LHCN-M2 (cell line): ENCODE measurements at regions not wholly inside any gene's neighbourhood (a gene's known extent, or its start where the extent isn't known, plus 50 kb on each side); places are given as distances from the start of the nearest gene placed in this dataset.
"Not testable (repeated sequence)": the region's sequence is repeated elsewhere in the genome, so short reads cannot be mapped to it uniquely, and the experiment has no call there.

Source experiments
- DNase-seq: peaks from one replicate; pipeline ENCODE4 v3.0.0-alpha.2; 2012; ENCODE audit warnings: low read depth

- DNase-seq: not testable (repeated sequence)
Measured at GRCh38 chr2:87349006-87349405, 327.4 kb upstream of the PLGLB1 start.

- not testable (repeated sequence) for DNase-seq
Measured at GRCh38 chr2:87352178-87352934, 330.7 kb upstream of the PLGLB1 start.

GRCh38 chr2:87353408-87353807, 331.8 kb upstream of the PLGLB1 start:
- not testable (repeated sequence) for DNase-seq

GRCh38 chr2:87354102-87354501, 332.5 kb upstream of the PLGLB1 start:
- DNase-seq: not testable (repeated sequence)

- not testable (repeated sequence) for DNase-seq
Measured at GRCh38 chr2:87360250-87360649, 338.6 kb upstream of the PLGLB1 start.

GRCh38 chr2:87360927-87361326, 339.3 kb upstream of the PLGLB1 start:
- not testable (repeated sequence) for DNase-seq

- DNase-seq: not testable (repeated sequence)
Measured at GRCh38 chr2:87361805-87362204, 340.2 kb upstream of the PLGLB1 start.

- not testable (repeated sequence) for DNase-seq
Measured at GRCh38 chr2:87364379-87364778, 342.7 kb upstream of the PLGLB1 start.

- not testable (repeated sequence) for DNase-seq
Measured at GRCh38 chr2:87365038-87365437, 343.4 kb upstream of the PLGLB1 start.

- DNase-seq: not testable (repeated sequence)
Measured at GRCh38 chr2:87386063-87386560, 361.8 kb upstream of the PLGLB2 start.

GRCh38 chr2:87395784-87396183, 352.1 kb upstream of the PLGLB2 start:
- DNase-seq: not testable (repeated sequence)

- not testable (repeated sequence) for DNase-seq
Measured at GRCh38 chr2:87396551-87397265, 351.2 kb upstream of the PLGLB2 start.

GRCh38 chr2:87397276-87398065, 350.4 kb upstream of the PLGLB2 start:
- not testable (repeated sequence) for DNase-seq

GRCh38 chr2:87398567-87399305, 349.2 kb upstream of the PLGLB2 start:
- not testable (repeated sequence) for DNase-seq

- DNase-seq: no peak
Measured at GRCh38 chr2:87401726-87402345, 346.1 kb upstream of the PLGLB2 start.

- DNase-seq: no peak
Measured at GRCh38 chr2:87403893-87404175, 344.1 kb upstream of the PLGLB2 start.

GRCh38 chr2:87404411-87405255, 343.3 kb upstream of the PLGLB2 start:
- DNase-seq: not testable (repeated sequence)

- DNase-seq: not testable (repeated sequence)
Measured at GRCh38 chr2:87405531-87406216, 342.2 kb upstream of the PLGLB2 start.
